ENCODE measurements at regions not wholly inside any gene's neighbourhood (a gene's known extent, or its start where the extent isn't known, plus 50 kb on each side); places are given as distances from the start of the nearest gene placed in this dataset.

GRCh38 chr7:32161708-32162107, 91.5 kb upstream of the PDE1C start:
- TF ChIP-seq CTCF (conservative IDR thresholded peaks at IDR 0.05 in 1 of 2, IDR thresholded peaks at IDR 0.05 in 1 of 2; ENCODE audit: extremely low read depth in 1 of 2, insufficient read depth in 1 of 2, low read depth in 1 of 2, low read length in 2 of 2): no peak
- TF ChIP-seq EZH2 (IDR thresholded peaks at IDR 0.05; ENCODE audit: borderline replicate concordance, low read length): no peak
